Endothelial cell of umbilical vein (primary cell): ENCODE measurements at regions not wholly inside any gene's neighbourhood (a gene's known extent, or its start where the extent isn't known, plus 50 kb on each side); places are given as distances from the start of the nearest gene placed in this dataset.

Source experiments
- BruUV-seq: library from RNA; stranded (reverse); fragments of 400-500 nt; replicated peaks from 2 replicates; lab custom pipeline; 2021; lab: Mats Ljungman, UMichigan
- CTCF ChIA-PET: fragments of 300-600, 350-600 bp; sonication (Branson Sonifier 250); formaldehyde crosslinking; loops from one replicate; lab custom pipeline; 2021; ENCODE audit warnings: antibody characterized with exemption, inconsistent platforms; lab: Charles Lee
- POLR2A ChIA-PET: fragments of 300-600, 350-600 bp; sonication (Branson Sonifier 250); formaldehyde crosslinking; loops from one replicate; lab custom pipeline; 2021; ENCODE audit warnings: antibody characterized with exemption, inconsistent platforms; lab: Charles Lee
- DNase-seq: peaks from one replicate; pipeline ENCODE4 v3.0.0-alpha.2; 2011; ENCODE audit warnings: low read depth, low spot score
- FAIRE-seq: peaks from 2 replicates; lab custom pipeline; 2011; peaks lifted over from hg19 to GRCh38; lab: Jason Lieb, UNC
- H2AFZ ChIP-seq: 2 replicates; pipeline ENCODE4 v1.6.0; 2012; ENCODE audit warnings: low read depth, low read length, control low read depth, inconsistent platforms
- H3K27ac ChIP-seq: 2 replicates; pipeline ENCODE4 v1.5.1; 2011; ENCODE audit warnings: low read depth, mild to moderate bottlenecking, control low read depth, low read length, moderate library complexity; ENCODE audit not compliant: insufficient read depth
- H3K27me3 ChIP-seq, 2 experiments: 2 replicates each; pipeline versions ENCODE4 v1.6.0 to v1.6.1; 2011; ENCODE audit warnings: low read length in 2 of 2, mixed read lengths in 1 of 2; ENCODE audit not compliant: control insufficient read depth in 2 of 2, insufficient read depth in 2 of 2
- H3K36me3 ChIP-seq, 2 experiments: 2 replicates in 1 of 2; 3 replicates in 1 of 2; pipeline ENCODE4 v1.5.1; 2011; ENCODE audit warnings: low read length in 2 of 2, mild to moderate bottlenecking in 1 of 2, moderate library complexity in 1 of 2; ENCODE audit not compliant: control insufficient read depth in 2 of 2, insufficient read depth in 2 of 2; ENCODE audit errors: extremely low read depth in 1 of 2
- H3K4me1 ChIP-seq: 3 replicates; pipeline ENCODE4 v1.5.1; 2011; ENCODE audit warnings: mild to moderate bottlenecking, low read length; ENCODE audit not compliant: control insufficient read depth, insufficient read depth; ENCODE audit errors: extremely low read depth
- H3K4me2 ChIP-seq: 2 replicates; pipeline ENCODE4 v1.6.1; 2011; ENCODE audit warnings: low read length, control low read depth, mixed read lengths; ENCODE audit not compliant: insufficient read depth
- H3K4me3 ChIP-seq, 3 experiments: fragments of 200-600 bp in 1 of 3; sonication (generic), shearing (Covaris generic) in 1 of 3; replicated peaks in 1 of 3; 2 replicates each; pipeline ENCODE4 v1.5.1; 2011 to 2016; ENCODE audit warnings: control low read depth in 3 of 3, low read length in 3 of 3, mild to moderate bottlenecking in 2 of 3, inconsistent platforms in 1 of 3, low read depth in 1 of 3, moderate library complexity in 1 of 3; ENCODE audit not compliant: insufficient read depth in 1 of 3
- H3K79me2 ChIP-seq: 2 replicates; pipeline ENCODE4 v1.6.0; 2012; ENCODE audit warnings: low read length, inconsistent platforms; ENCODE audit not compliant: control insufficient read depth, insufficient read depth
- H3K9ac ChIP-seq: replicated peaks from 2 replicates; pipeline ENCODE3; 2011; ENCODE audit warnings: low read length, control low read depth; ENCODE audit not compliant: insufficient read depth; ENCODE audit errors: extremely low read depth
- H3K9me1 ChIP-seq: replicated peaks from 3 replicates; pipeline ENCODE4 v1.6.0; 2011; ENCODE audit warnings: mild to moderate bottlenecking, low read length; ENCODE audit not compliant: control insufficient read depth, insufficient read depth; ENCODE audit errors: extremely low read depth
- H3K9me3 ChIP-seq: replicated peaks from 2 replicates; pipeline ENCODE4 v1.5.1; 2012; ENCODE audit warnings: low read length, inconsistent platforms; ENCODE audit not compliant: control insufficient read depth, insufficient read depth
- H4K20me1 ChIP-seq: replicated peaks from 2 replicates; pipeline ENCODE3; 2011; ENCODE audit warnings: mild to moderate bottlenecking, low read length; ENCODE audit not compliant: control insufficient read depth, insufficient read depth; ENCODE audit errors: extremely low read depth
- CTCF ChIP-seq, 2 donors: IDR thresholded peaks; 1 replicate in 1 of 2; 2 replicates in 1 of 2; pipeline ENCODE4 v1.5.1; 2011; ENCODE audit warnings: low read length in 2 of 2, mild to moderate bottlenecking in 2 of 2, moderate library complexity in 2 of 2, control low read depth in 1 of 2, inconsistent platforms in 1 of 2, low read depth in 1 of 2; ENCODE audit not compliant: insufficient read depth in 1 of 2; ENCODE audit errors: extremely low read depth in 1 of 2
- EZH2 ChIP-seq: IDR thresholded peaks from 2 replicates; pipeline ENCODE4 v1.6.1; 2012; ENCODE audit warnings: borderline replicate concordance, low read depth, mild to moderate bottlenecking, moderate library complexity, low read length, inconsistent platforms; ENCODE audit not compliant: severe bottlenecking
- FOS ChIP-seq: IDR thresholded peaks from 2 replicates; pipeline ENCODE4 v1.6.1; 2011; ENCODE audit warnings: mild to moderate bottlenecking, low read length, moderate library complexity, borderline replicate concordance; ENCODE audit not compliant: insufficient read depth
- GATA2 ChIP-seq: IDR thresholded peaks from 2 replicates; pipeline ENCODE4 v1.7.0; 2011; ENCODE audit warnings: low read depth, mild to moderate bottlenecking, moderate library complexity, mixed read lengths, low read length; ENCODE audit not compliant: insufficient read length, insufficient read depth
- JUN ChIP-seq: IDR thresholded peaks from 2 replicates; pipeline ENCODE4 v1.6.1; 2011; ENCODE audit warnings: borderline replicate concordance, low read depth; ENCODE audit not compliant: insufficient read length, insufficient read depth
- MAX ChIP-seq: IDR thresholded peaks from 2 replicates; pipeline ENCODE4 v1.6.1; 2011; ENCODE audit not compliant: insufficient read depth, insufficient read length
- MYC ChIP-seq: IDR thresholded peaks from one replicate; pipeline ENCODE4 v1.6.1; 2011; ENCODE audit warnings: mild to moderate bottlenecking, low read depth, low read length
- POLR2A ChIP-seq: IDR thresholded peaks from 2 replicates; pipeline ENCODE4 v1.6.1; 2012; ENCODE audit warnings: low read depth, mild to moderate bottlenecking, control low read depth, low read length
- POLR2AphosphoS5 ChIP-seq: IDR thresholded peaks from 2 replicates; pipeline ENCODE4 v1.6.1; 2012; ENCODE audit warnings: low read depth, mild to moderate bottlenecking, control low read depth, low read length, moderate library complexity; ENCODE audit not compliant: insufficient read depth
- dilution Hi-C: fragments of 300-500 bp; cut with MboI; formaldehyde crosslinking; loops from one replicate; pipeline ENCODE4 v1.15.0; 2019; ENCODE audit warnings: low sequenced_read_pairs; ENCODE audit not compliant: extremely low pct_ligation_motif_present
- intact Hi-C: fragments of 100-400 bp; cut with micrococcal nuclease; formaldehyde crosslinking; loops from one replicate; pipeline ENCODE4 v1.10.0; 2022

DNA sequence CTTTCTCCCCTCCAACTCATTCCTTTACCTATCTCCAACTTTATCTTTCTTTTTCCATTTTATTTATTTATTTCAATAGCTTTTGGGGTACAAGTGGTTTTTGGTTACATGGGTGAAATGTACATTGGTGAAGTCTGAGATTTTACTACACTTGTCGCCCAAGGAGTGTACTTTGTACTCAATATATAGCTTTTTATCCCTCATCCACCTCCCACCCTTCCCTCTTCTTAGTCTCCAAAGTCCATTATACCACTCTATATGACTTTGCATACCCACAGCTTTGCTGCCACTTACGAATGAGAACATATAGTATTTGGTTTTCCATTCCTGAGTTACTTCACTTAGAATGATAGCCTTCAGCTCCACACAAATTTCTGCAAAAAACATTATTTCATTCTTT lies 152.6 kb upstream of the NUDT4 start:
- Histone ChIP-seq H3K27ac (no peak overlapping the region), H3K36me3 (no peaks in the 10 kb centered on the region), H4K20me1 (no peaks in the 10 kb centered on the region), H3K4me1 (peaks cover 30% of the 10 kb centered on the region), H3K27me3 (no peaks in the 10 kb centered on the region), H3K9ac (no peak overlapping the region), H3K4me2 (no peak overlapping the region), H3K9me3 (no peaks in the 10 kb centered on the region), H2AFZ (no peak overlapping the region), H3K79me2 (no peaks in the 10 kb centered on the region), H3K4me3 (no peak overlapping the region), H3K9me1 (no peaks in the 10 kb centered on the region)
- ChIA-PET POLR2A (no interaction called here), CTCF (interaction anchor here (0.8 kb wide), 1 partner anchor 47 kb away, joined by 4 read pairs; no protein-coding TSS in a partner anchor)
- intact Hi-C loops: loop anchor here (5.0 to 10.0 kb wide), 2 partner anchors 150 to 238 kb away; partner anchors contain the start of gene NUDT4
- FAIRE-seq: no peak
- TF ChIP-seq FOS (no peak), POLR2A (no peak), GATA2 (no peak), MAX (no peak), CTCF (IDR thresholded peaks at IDR 0.05; ENCODE audit: extremely low read depth in 1 of 2, insufficient read depth in 1 of 2, low read depth in 1 of 2, low read length in 2 of 2) (no peak), POLR2AphosphoS5 (no peak), MYC (no peak), EZH2 (no peak), JUN (no peak)
- dilution Hi-C loops: no loop called here
- no peak for DNase-seq
- no TSS peak for BruUV-seq
